ENCODE measurements at regions not wholly inside any gene's neighbourhood (a gene's known extent, or its start where the extent isn't known, plus 50 kb on each side); places are given as distances from the start of the nearest gene placed in this dataset.

DNA sequence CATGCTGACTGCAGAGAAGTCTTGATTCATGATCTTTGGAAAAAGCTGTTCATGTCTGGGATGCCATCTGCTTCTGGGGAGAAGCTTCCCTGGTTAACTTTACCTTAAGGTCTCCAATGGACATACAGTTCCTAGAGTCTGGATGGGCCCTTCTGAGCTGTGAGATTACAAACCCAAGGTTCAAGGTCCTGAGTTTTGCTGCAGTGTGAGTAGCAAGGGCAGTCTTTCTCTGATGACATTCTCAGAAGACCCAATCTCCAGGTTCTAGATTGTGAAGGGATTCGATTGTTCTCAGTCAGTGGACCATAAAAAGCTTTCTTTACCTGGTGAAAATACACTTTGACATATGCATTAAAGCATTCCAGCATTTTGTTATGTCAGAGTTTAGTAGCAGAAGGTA is 179.2 kb downstream of the AASDH start:
- no peak overlapping the region for H3K27ac ChIP-seq (replicated peaks)
- H3K27me3 ChIP-seq (ENCODE audit: insufficient read depth, poor library complexity, severe bottlenecking): no peaks in the 10 kb centered on the region
- no peak overlapping the region for H3K4me3 ChIP-seq (replicated peaks; ENCODE audit: insufficient read depth, low read length)
- DNase-seq (ENCODE audit: low read depth in 1 of 2, low spot score in 1 of 2): no peak
- TF ChIP-seq REST (IDR thresholded peaks at IDR 0.05; ENCODE audit: insufficient replicate concordance, low read depth): no peak
- no peak for TF ChIP-seq POLR2AphosphoS5 (IDR thresholded peaks at IDR 0.05; ENCODE audit: low read depth)
- TF ChIP-seq GABPA (IDR thresholded peaks at IDR 0.05; ENCODE audit: low read depth): no peak
- no peak for TF ChIP-seq SPI1 (IDR thresholded peaks at IDR 0.05; ENCODE audit: borderline replicate concordance, low read depth)
- TF ChIP-seq CTCF (IDR thresholded peaks at IDR 0.05; ENCODE audit: insufficient read depth, low read length): no peak

GRCh38 chr4:56206258-56206657 is 181.0 kb downstream of the AASDH start:
- TF ChIP-seq REST (IDR thresholded peaks at IDR 0.05; ENCODE audit: insufficient replicate concordance, low read depth) (no peak), POLR2AphosphoS5 (IDR thresholded peaks at IDR 0.05; ENCODE audit: low read depth) (no peak), GABPA (IDR thresholded peaks at IDR 0.05; ENCODE audit: low read depth) (no peak), SPI1 (IDR thresholded peaks at IDR 0.05; ENCODE audit: borderline replicate concordance, low read depth) (no peak), CTCF (IDR thresholded peaks at IDR 0.05; ENCODE audit: insufficient read depth, low read length) (no peak)
- Histone ChIP-seq H3K27me3 (ENCODE audit: insufficient read depth, poor library complexity, severe bottlenecking) (no peaks in the 10 kb centered on the region), H3K4me3 (replicated peaks; ENCODE audit: insufficient read depth, low read length) (no peak overlapping the region), H3K27ac (replicated peaks) (no peak overlapping the region)
- no peak for DNase-seq (ENCODE audit: low read depth in 1 of 2, low spot score in 1 of 2)

GRCh38 chr4:56200275-56200674 is 187.0 kb downstream of the AASDH start:
- Histone ChIP-seq H3K27me3 (ENCODE audit: insufficient read depth, poor library complexity, severe bottlenecking) (no peaks in the 10 kb centered on the region), H3K27ac (replicated peaks) (no peak overlapping the region), H3K4me3 (replicated peaks; ENCODE audit: insufficient read depth, low read length) (no peak overlapping the region)
- TF ChIP-seq POLR2AphosphoS5 (IDR thresholded peaks at IDR 0.05; ENCODE audit: low read depth): no peak
- TF ChIP-seq REST (IDR thresholded peaks at IDR 0.05; ENCODE audit: insufficient replicate concordance, low read depth): no peak
- TF ChIP-seq CTCF (IDR thresholded peaks at IDR 0.05; ENCODE audit: insufficient read depth, low read length): no peak
- TF ChIP-seq GABPA (IDR thresholded peaks at IDR 0.05; ENCODE audit: low read depth): no peak
- no peak for TF ChIP-seq SPI1 (IDR thresholded peaks at IDR 0.05; ENCODE audit: borderline replicate concordance, low read depth)
- DNase-seq (ENCODE audit: low read depth in 1 of 2, low spot score in 1 of 2): no peak
